ENCODE measurements at regions not wholly inside any gene's neighbourhood (a gene's known extent, or its start where the extent isn't known, plus 50 kb on each side); places are given as distances from the start of the nearest gene placed in this dataset.

GRCh38 chr1:98126740-98127139, 205.9 kb upstream of the DPYD start:
- intact Hi-C loops (cut with micrococcal nuclease): no loop called here
- H3K4me2 ChIP-seq (replicated peaks; ENCODE audit: extremely low read depth, low read length, poor library complexity, severe bottlenecking): no peak overlapping the region

GRCh38 chr1:98121646-98122045, 200.8 kb upstream of the DPYD start:
- intact Hi-C loops (cut with micrococcal nuclease): no loop called here
- peaks cover 0 to 7% (median 0%) of the 10 kb centered on the region in 7 donors for H3K9me3 Mint-ChIP-seq
- no peaks in the 10 kb centered on the region for H3K36me3 Mint-ChIP-seq
- Histone ChIP-seq H4K20me1 (ENCODE audit: insufficient read depth, low read length) (no peaks in the 10 kb centered on the region), H3K9me3 (replicated peaks in 1 of 2; ENCODE audit: control insufficient read depth in 1 of 2, insufficient read depth in 1 of 2, low read length in 2 of 2) (no peaks in the 10 kb centered on the region), H2AFZ (ENCODE audit: insufficient read depth, low read depth, low read length, poor library complexity, severe bottlenecking) (no peak overlapping the region), H3K4me3 (replicated peaks in 1 of 3; ENCODE audit: low read depth in 2 of 3, low read length in 3 of 3) (no peak overlapping the region), H3K9ac (ENCODE audit: insufficient read depth, low read length, poor library complexity, severe bottlenecking) (no peak overlapping the region), H3K4me2 (replicated peaks; ENCODE audit: extremely low read depth, low read length, poor library complexity, severe bottlenecking) (no peak overlapping the region), H3K27me3 (ENCODE audit: control insufficient read depth in 2 of 2, insufficient read depth in 2 of 2, low read length in 2 of 2) (no peaks in the 10 kb centered on the region), H3K27ac (ENCODE audit: low read depth in 1 of 2, low read length in 2 of 2) (no peak overlapping the region), H3K4me1 (ENCODE audit: control insufficient read depth in 1 of 2, insufficient read depth in 2 of 2, low read length in 2 of 2) (no peaks in the 10 kb centered on the region), H3K36me3 (replicated peaks in 1 of 2; ENCODE audit: control insufficient read depth in 1 of 2, insufficient read depth in 2 of 2, low read length in 2 of 2) (no peaks in the 10 kb centered on the region), H3K79me2 (ENCODE audit: insufficient read depth, low read length) (no peaks in the 10 kb centered on the region)
- no peaks in the 10 kb centered on the region for H3K4me1 Mint-ChIP-seq
- H3K27ac Mint-ChIP-seq: no peak overlapping the region
- WGBS (ENCODE audit: insufficient coverage): no CpG with 5 or more reads among the region's 1 CpG
- peaks cover 0 to 3% (median under 1%) of the 10 kb centered on the region in 3 donors for H3K27me3 Mint-ChIP-seq (ENCODE audit: low read depth in 3 of 3)
- no peak for DNase-seq
- no peak overlapping the region for H3K4me3 Mint-ChIP-seq
- TF ChIP-seq CTCF (IDR thresholded peaks at IDR 0.05): no peak

More at GRCh38 chr1:98126740-98127139, 205.9 kb upstream of the DPYD start:
- Mint-ChIP-seq H3K4me3 (no peak overlapping the region), H3K9me3 (peaks cover 0 to 7% (median 2%) of the 10 kb centered on the region in 7 donors), H3K27ac (no peak overlapping the region), H3K36me3 (no peaks in the 10 kb centered on the region), H3K4me1 (no peaks in the 10 kb centered on the region), H3K27me3 (ENCODE audit: low read depth in 3 of 3) (no peaks in the 10 kb centered on the region)
- TF ChIP-seq CTCF (IDR thresholded peaks at IDR 0.05): no peak
- H3K27ac ChIP-seq (ENCODE audit: low read depth in 1 of 2, low read length in 2 of 2): no peak overlapping the region
- H3K9ac ChIP-seq (ENCODE audit: insufficient read depth, low read length, poor library complexity, severe bottlenecking): no peak overlapping the region
- no peaks in the 10 kb centered on the region for H4K20me1 ChIP-seq (ENCODE audit: insufficient read depth, low read length)
- H2AFZ ChIP-seq (ENCODE audit: insufficient read depth, low read depth, low read length, poor library complexity, severe bottlenecking): no peak overlapping the region
- no peak overlapping the region for H3K4me3 ChIP-seq (replicated peaks in 1 of 3; ENCODE audit: low read depth in 2 of 3, low read length in 3 of 3)
- H3K27me3 ChIP-seq (ENCODE audit: control insufficient read depth in 2 of 2, insufficient read depth in 2 of 2, low read length in 2 of 2): no peaks in the 10 kb centered on the region
- H3K4me1 ChIP-seq (ENCODE audit: control insufficient read depth in 1 of 2, insufficient read depth in 2 of 2, low read length in 2 of 2): no peaks in the 10 kb centered on the region
- no peaks in the 10 kb centered on the region for H3K79me2 ChIP-seq (ENCODE audit: insufficient read depth, low read length)
- H3K36me3 ChIP-seq (replicated peaks in 1 of 2; ENCODE audit: control insufficient read depth in 1 of 2, insufficient read depth in 2 of 2, low read length in 2 of 2): no peaks in the 10 kb centered on the region
- no peak for DNase-seq
- no peaks in the 10 kb centered on the region for H3K9me3 ChIP-seq (replicated peaks in 1 of 2; ENCODE audit: control insufficient read depth in 1 of 2, insufficient read depth in 1 of 2, low read length in 2 of 2)
